ENCODE measurements at regions not wholly inside any gene's neighbourhood (a gene's known extent, or its start where the extent isn't known, plus 50 kb on each side); places are given as distances from the start of the nearest gene placed in this dataset.

- no peak overlapping the region for H3K27ac ChIP-seq
- H3K4me3 ChIP-seq = no peak overlapping the region
- H3K36me3 ChIP-seq = no peaks in the 10 kb centered on the region
- no peak for TF ChIP-seq POLR2A (IDR thresholded peaks at IDR 0.05)
- TF ChIP-seq POLR2AphosphoS5 (IDR thresholded peaks at IDR 0.05; ENCODE audit: insufficient read depth in 1 of 2, low read depth in 1 of 2) = no peak
- TF ChIP-seq CTCF (IDR thresholded peaks at IDR 0.05) = no peak
- H3K27me3 ChIP-seq = no peaks in the 10 kb centered on the region
- no peaks in the 10 kb centered on the region for H3K9me3 ChIP-seq
- no peak for DNase-seq (ENCODE audit: extremely low spot score in 2 of 2)
- intact Hi-C loops (cut with DNase I) = no loop called here
- H3K4me1 ChIP-seq = no peaks in the 10 kb centered on the region
Measured at GRCh38 chr6:9594746-9595145, 820.1 kb downstream of the TFAP2A start.

DNA sequence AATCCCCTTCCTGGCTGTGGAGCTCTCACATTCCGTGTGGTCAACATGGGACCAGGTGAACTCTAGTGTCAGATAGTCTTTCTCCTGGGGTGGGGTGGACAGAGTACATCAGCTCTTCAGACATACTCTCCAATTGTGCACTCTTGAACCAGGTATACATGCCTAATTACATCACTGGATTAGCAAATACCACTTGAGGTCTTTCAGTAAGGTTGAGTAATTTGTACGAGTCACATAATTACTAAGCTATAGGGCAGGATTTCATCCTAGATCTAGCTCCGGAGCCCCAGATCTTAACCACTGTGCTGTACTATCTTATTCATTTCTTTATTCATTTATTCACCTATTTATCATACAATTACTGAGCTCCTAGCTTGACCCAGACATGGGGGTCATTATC, 821.3 kb downstream of the TFAP2A start:
- H3K4me1 ChIP-seq = no peaks in the 10 kb centered on the region
- intact Hi-C loops (cut with DNase I) = no loop called here
- H3K9me3 ChIP-seq = no peaks in the 10 kb centered on the region
- no peak overlapping the region for H3K4me3 ChIP-seq
- H3K27me3 ChIP-seq = no peaks in the 10 kb centered on the region
- TF ChIP-seq POLR2A (IDR thresholded peaks at IDR 0.05) (no peak), CTCF (IDR thresholded peaks at IDR 0.05) (no peak), POLR2AphosphoS5 (IDR thresholded peaks at IDR 0.05; ENCODE audit: insufficient read depth in 1 of 2, low read depth in 1 of 2) (no peak)
- DNase-seq (ENCODE audit: extremely low spot score in 2 of 2) = no peak
- H3K27ac ChIP-seq = no peak overlapping the region
- H3K36me3 ChIP-seq = no peaks in the 10 kb centered on the region

DNA sequence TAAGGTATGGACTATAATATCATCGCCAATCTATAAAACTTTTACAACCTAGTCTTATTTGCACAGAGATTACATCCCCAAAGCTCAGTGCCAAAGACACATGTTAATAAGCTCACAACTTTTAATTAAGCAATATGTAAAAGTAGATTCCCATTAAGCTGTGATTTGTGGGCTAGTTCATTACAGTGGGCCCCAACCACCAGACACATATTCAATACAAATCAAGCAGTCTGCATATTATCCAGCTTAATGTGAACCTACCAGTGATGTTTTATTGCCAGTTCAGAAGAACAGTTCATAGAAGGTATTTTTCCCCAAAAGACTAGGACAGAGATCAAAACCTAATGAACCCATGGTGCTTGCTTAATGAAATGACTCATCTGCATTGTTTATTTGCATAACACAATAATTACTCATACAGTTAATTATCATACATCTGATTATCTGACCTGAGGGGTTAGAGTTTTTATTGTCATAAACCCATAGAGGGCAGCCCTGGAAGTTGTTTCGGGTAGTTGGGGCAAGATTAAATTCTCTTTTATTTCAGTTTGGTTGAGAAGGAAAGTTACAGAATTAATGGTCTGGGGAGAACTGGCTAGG, 831.0 kb downstream of the TFAP2A start:
- intact Hi-C loops (cut with DNase I) = no loop called here
- Histone ChIP-seq H3K36me3 (no peaks in the 10 kb centered on the region), H3K27ac (no peak overlapping the region), H3K4me3 (no peak overlapping the region), H3K9me3 (no peaks in the 10 kb centered on the region), H3K4me1 (no peaks in the 10 kb centered on the region), H3K27me3 (no peaks in the 10 kb centered on the region)
- DNase-seq (ENCODE audit: extremely low spot score in 2 of 2) = no peak
- no peak for TF ChIP-seq CTCF (IDR thresholded peaks at IDR 0.05)
- no peak for TF ChIP-seq POLR2A (IDR thresholded peaks at IDR 0.05)
- no peak for TF ChIP-seq POLR2AphosphoS5 (IDR thresholded peaks at IDR 0.05; ENCODE audit: insufficient read depth in 1 of 2, low read depth in 1 of 2)

DNA sequence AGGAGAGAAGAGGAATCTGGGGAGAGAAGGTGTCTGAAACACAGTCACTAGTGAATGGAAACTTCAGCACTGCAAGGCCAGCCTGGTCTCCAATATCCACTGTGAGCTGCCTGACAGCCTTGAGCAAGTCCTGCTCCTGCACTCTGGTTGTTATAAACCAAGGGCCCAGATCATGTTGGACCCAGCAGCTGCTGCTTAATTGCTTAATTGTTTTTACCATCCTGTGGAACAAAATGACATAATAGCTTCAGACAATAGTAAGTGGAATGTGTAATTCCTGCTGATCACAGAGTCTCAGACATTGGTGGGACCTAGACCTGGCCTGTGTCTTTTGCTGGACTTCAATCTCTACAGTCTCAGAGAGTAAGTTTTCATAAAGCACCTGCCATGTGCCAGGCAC, 833.7 kb downstream of the TFAP2A start:
- no peak for TF ChIP-seq POLR2A (IDR thresholded peaks at IDR 0.05)
- TF ChIP-seq CTCF (IDR thresholded peaks at IDR 0.05) = no peak
- TF ChIP-seq POLR2AphosphoS5 (IDR thresholded peaks at IDR 0.05; ENCODE audit: insufficient read depth in 1 of 2, low read depth in 1 of 2) = no peak
- no peaks in the 10 kb centered on the region for H3K27me3 ChIP-seq
- DNase-seq (ENCODE audit: extremely low spot score in 2 of 2) = no peak
- H3K4me1 ChIP-seq = no peaks in the 10 kb centered on the region
- no peaks in the 10 kb centered on the region for H3K9me3 ChIP-seq
- intact Hi-C loops (cut with DNase I) = no loop called here
- H3K36me3 ChIP-seq = no peaks in the 10 kb centered on the region
- H3K27ac ChIP-seq = no peak overlapping the region
- no peak overlapping the region for H3K4me3 ChIP-seq

GRCh38 chr6:9576521-9576920, 838.4 kb downstream of the TFAP2A start:
- intact Hi-C loops (cut with DNase I) = no loop called here
- Histone ChIP-seq H3K4me1 (no peaks in the 10 kb centered on the region), H3K27ac (no peak overlapping the region), H3K9me3 (no peaks in the 10 kb centered on the region), H3K27me3 (no peaks in the 10 kb centered on the region), H3K36me3 (no peaks in the 10 kb centered on the region), H3K4me3 (no peak overlapping the region)
- no peak for TF ChIP-seq CTCF (IDR thresholded peaks at IDR 0.05)
- no peak for TF ChIP-seq POLR2AphosphoS5 (IDR thresholded peaks at IDR 0.05; ENCODE audit: insufficient read depth in 1 of 2, low read depth in 1 of 2)
- TF ChIP-seq POLR2A (IDR thresholded peaks at IDR 0.05) = no peak
- no peak for DNase-seq (ENCODE audit: extremely low spot score in 2 of 2)

All from vagina (tissue), 2 donors.